HEK293T (cell line): ENCODE measurements at regions not wholly inside any gene's neighbourhood (a gene's known extent, or its start where the extent isn't known, plus 50 kb on each side); places are given as distances from the start of the nearest gene placed in this dataset.

Experiments
- CTCF ChIA-PET: fragments of 350-600 bp; formaldehyde crosslinking; extraction: SDS; loops from one replicate; lab custom pipeline; 2021; ENCODE audit warnings: antibody characterized with exemption, inconsistent platforms; lab: Yijun Ruan, JAX
- POLR2A ChIA-PET: fragments of 350-600 bp; formaldehyde crosslinking; extraction: SDS; loops from one replicate; lab custom pipeline; 2020; ENCODE audit warnings: antibody characterized with exemption, inconsistent platforms; lab: Yijun Ruan, JAX
- DNase-seq: peaks from one replicate; pipeline ENCODE4 v3.0.0; 2012; ENCODE audit warnings: mixed read lengths; ENCODE audit errors: extremely low spot score
- ARNT ChIP-seq: fragments of 450-650 bp; IDR thresholded peaks from 2 replicates; pipeline ENCODE4 v1.6.1; 2017; ENCODE audit warnings: mild to moderate bottlenecking
- BHLHE40 ChIP-seq: fragments of 450-650 bp; IDR thresholded peaks from 2 replicates; pipeline ENCODE4 v1.6.1; 2016; ENCODE audit warnings: mild to moderate bottlenecking, moderate library complexity, borderline replicate concordance
- CTBP1 ChIP-seq: fragments of 450-650 bp; IDR thresholded peaks from 2 replicates; pipeline ENCODE4 v1.6.1; 2016; ENCODE audit warnings: borderline replicate concordance
- ELF4 ChIP-seq: fragments of 450-650 bp; IDR thresholded peaks from 2 replicates; pipeline ENCODE4 v1.6.1; 2017; ENCODE audit warnings: antibody characterized with exemption
- FOXA1 ChIP-seq: fragments of 450-650 bp; IDR thresholded peaks from 2 replicates; pipeline ENCODE4 v1.6.1; 2016; ENCODE audit warnings: mild to moderate bottlenecking
- FOXK2 ChIP-seq: fragments of 450-650 bp; IDR thresholded peaks from 2 replicates; pipeline ENCODE4 v1.6.1; 2016; ENCODE audit warnings: mild to moderate bottlenecking
- FOXM1 ChIP-seq: fragments of 450-650 bp; IDR thresholded peaks from 2 replicates; pipeline ENCODE4 v1.6.1; 2017; ENCODE audit warnings: mild to moderate bottlenecking, borderline replicate concordance
- HDGF ChIP-seq: fragments of 450-650 bp; IDR thresholded peaks from 2 replicates; pipeline ENCODE4 v1.6.1; 2017; ENCODE audit warnings: antibody characterized with exemption, borderline replicate concordance
- L3MBTL2 ChIP-seq: fragments of 450-650 bp; conservative IDR thresholded peaks from 2 replicates; pipeline ENCODE4 v1.6.1; 2016; ENCODE audit warnings: mild to moderate bottlenecking
- LEF1 ChIP-seq: fragments of 450-650 bp; IDR thresholded peaks from 2 replicates; pipeline ENCODE4 v1.6.1; 2017; ENCODE audit warnings: mild to moderate bottlenecking, borderline replicate concordance
- NFRKB ChIP-seq: fragments of 450-650 bp; IDR thresholded peaks from 2 replicates; pipeline ENCODE4 v1.6.1; 2016; ENCODE audit warnings: mild to moderate bottlenecking, moderate library complexity
- PKNOX1 ChIP-seq: fragments of 450-650 bp; IDR thresholded peaks from 2 replicates; pipeline ENCODE4 v1.6.1; 2016
- SP1 ChIP-seq: fragments of 450-650 bp; IDR thresholded peaks from 2 replicates; pipeline ENCODE4 v1.6.1; 2017
- SUZ12 ChIP-seq: fragments of 450-650 bp; IDR thresholded peaks from 2 replicates; pipeline ENCODE4 v1.6.1; 2016; ENCODE audit warnings: mild to moderate bottlenecking
- TARDBP ChIP-seq: fragments of 450-650 bp; IDR thresholded peaks from 2 replicates; pipeline ENCODE4 v1.6.1; 2016
- ZNF384 ChIP-seq: fragments of 450-650 bp; IDR thresholded peaks from 2 replicates; pipeline ENCODE4 v1.6.1; 2016

- POLR2A ChIA-PET: no interaction called here
- TF ChIP-seq SP1: no peak
- TF ChIP-seq FOXK2: no peak
- no peak for TF ChIP-seq SUZ12
- no peak for TF ChIP-seq FOXA1
- no peak for TF ChIP-seq PKNOX1
- TF ChIP-seq LEF1: no peak
- no peak for TF ChIP-seq ZNF384
- no peak for TF ChIP-seq ELF4
- TF ChIP-seq NFRKB: no peak
- TF ChIP-seq CTBP1: no peak
- TF ChIP-seq BHLHE40: no peak
- no peak for TF ChIP-seq ARNT
- TF ChIP-seq TARDBP: no peak
- no peak for TF ChIP-seq HDGF
- no peak for TF ChIP-seq FOXM1
- DNase-seq: no peak
- CTCF ChIA-PET: no interaction called here
Observed at GRCh38 chr9:107123389-107123788, 159.7 kb upstream of the RAD23B start.

- DNase-seq: no peak
- ChIA-PET CTCF (no interaction called here), POLR2A (no interaction called here)
- no peak for TF ChIP-seq LEF1
- TF ChIP-seq FOXM1: no peak
- TF ChIP-seq SP1: no peak
- no peak for TF ChIP-seq ELF4
- TF ChIP-seq BHLHE40: no peak
- TF ChIP-seq SUZ12: no peak
- no peak for TF ChIP-seq NFRKB
- TF ChIP-seq TARDBP: no peak
- TF ChIP-seq ARNT: no peak
- TF ChIP-seq HDGF: no peak
- no peak for TF ChIP-seq CTBP1
- TF ChIP-seq FOXK2: no peak
- no peak for TF ChIP-seq FOXA1
- no peak for TF ChIP-seq ZNF384
Observed at GRCh38 chr9:107127608-107128007, 155.5 kb upstream of the RAD23B start.

GRCh38 chr9:107131108-107131799 lies 151.8 kb upstream of the RAD23B start:
- ChIA-PET CTCF (no interaction called here), POLR2A (no interaction called here)
- TF ChIP-seq NFRKB: no peak
- TF ChIP-seq LEF1: no peak
- TF ChIP-seq CTBP1: no peak
- TF ChIP-seq FOXK2: no peak
- TF ChIP-seq SP1: no peak
- no peak for TF ChIP-seq ELF4
- no peak for TF ChIP-seq ARNT
- no peak for DNase-seq

GRCh38 chr9:107136296-107136695 lies 146.8 kb upstream of the RAD23B start:
- ChIA-PET POLR2A (no interaction called here), CTCF (interaction anchor here (0.6 kb wide), 1 partner anchor 486 kb away, joined by 3 read pairs; no protein-coding TSS in a partner anchor)
- DNase-seq: no peak
- TF ChIP-seq FOXA1 (no peak), CTBP1 (no peak), TARDBP (no peak), L3MBTL2 (no peak), FOXK2 (no peak), PKNOX1 (no peak), HDGF (no peak), LEF1 (no peak), ARNT (no peak), BHLHE40 (no peak), NFRKB (no peak), ZNF384 (no peak)

GRCh38 chr9:107137495-107138202 lies 145.4 kb upstream of the RAD23B start:
- POLR2A ChIA-PET: no interaction called here
- CTCF ChIA-PET: interaction anchor here (0.6 to 1.4 kb wide), 4 partner anchors 13 to 1525 kb away, joined by 3 to 7 read pairs (median 4); no protein-coding TSS in a partner anchor
- TF ChIP-seq PKNOX1: no peak
- TF ChIP-seq FOXK2: no peak
- TF ChIP-seq HDGF: no peak
- no peak for TF ChIP-seq TARDBP
- TF ChIP-seq NFRKB: no peak
- no peak for TF ChIP-seq LEF1
- TF ChIP-seq FOXA1: no peak
- TF ChIP-seq SP1: no peak
- TF ChIP-seq BHLHE40: no peak
- no peak for TF ChIP-seq SUZ12
- no peak for TF ChIP-seq ELF4
- no peak for TF ChIP-seq FOXM1
- TF ChIP-seq ZNF384: no peak
- no peak for TF ChIP-seq ARNT
- TF ChIP-seq L3MBTL2: no peak
- TF ChIP-seq CTBP1: no peak
- DNase-seq: peak; percentile 59
